HEK293 (cell line): ENCODE measurements at regions not wholly inside any gene's neighbourhood (a gene's known extent, or its start where the extent isn't known, plus 50 kb on each side); places are given as distances from the start of the nearest gene placed in this dataset.

Source experiments
- CTCF ChIA-PET: fragments of 350-600 bp; formaldehyde crosslinking; extraction: SDS; loops from one replicate; lab custom pipeline; 2021; ENCODE audit warnings: antibody characterized with exemption; lab: Yijun Ruan, JAX
- POLR2A ChIA-PET: fragments of 300-600 bp; formaldehyde crosslinking; extraction: SDS; loops from one replicate; lab custom pipeline; 2020; ENCODE audit warnings: antibody characterized with exemption, inconsistent platforms; lab: Yijun Ruan, JAX
- H3K27ac ChIP-seq: fragments of 200-500 bp; sonication (Bioruptor generic); 2 replicates; pipeline ENCODE4 v1.5.1; 2014; ENCODE audit warnings: low read depth, low read length, control low read depth, inconsistent platforms; ENCODE audit errors: extremely low read depth
- H3K36me3 ChIP-seq, 2 experiments: fragments of 200-500 bp in 1 of 2; sonication (Bioruptor generic) in 1 of 2; 1 replicate in 1 of 2; 2 replicates in 1 of 2; pipeline ENCODE4 v1.5.1; 2014 to 2017; ENCODE audit warnings: inconsistent platforms in 2 of 2, low read length in 2 of 2; ENCODE audit not compliant: control insufficient read depth in 2 of 2, insufficient read depth in 1 of 2
- H3K4me1 ChIP-seq: fragments of 200-500 bp; sonication (Bioruptor generic); 2 replicates; pipeline ENCODE4 v1.5.1; 2014; ENCODE audit warnings: mild to moderate bottlenecking, low read length, inconsistent platforms; ENCODE audit not compliant: control insufficient read depth, insufficient read depth
- H3K4me3 ChIP-seq: 2 replicates; pipeline ENCODE4 v1.5.1; 2011; ENCODE audit warnings: low read depth, mild to moderate bottlenecking, control low read depth, low read length, moderate library complexity
- H3K9me3 ChIP-seq: fragments of 200-500 bp; sonication (Bioruptor generic); 2 replicates; pipeline ENCODE4 v1.5.1; 2014; ENCODE audit warnings: low read depth, low read length, inconsistent platforms; ENCODE audit not compliant: control insufficient read depth, insufficient read depth
- GLI2 ChIP-seq: fragments of 450-650 bp; formaldehyde crosslinking; IDR thresholded peaks from 2 replicates; pipeline ENCODE4; 2017; ENCODE audit warnings: missing biosample characterization, missing genetic modification characterization, low read depth, borderline replicate concordance
- KLF10 ChIP-seq: fragments of 450-650 bp; IDR thresholded peaks from 2 replicates; pipeline ENCODE4 v1.5.1; 2018; ENCODE audit warnings: missing biosample characterization, mild to moderate bottlenecking, missing genetic modification characterization
- KLF8 ChIP-seq: fragments of 450-650 bp; formaldehyde crosslinking; IDR thresholded peaks from 2 replicates; pipeline ENCODE4 v1.5.1; 2016; ENCODE audit warnings: missing biosample characterization, missing genetic modification characterization
- KLF9 ChIP-seq: fragments of 450-650 bp; formaldehyde crosslinking; IDR thresholded peaks from 2 replicates; pipeline ENCODE4 v1.5.1; 2016; ENCODE audit warnings: missing biosample characterization, missing genetic modification characterization, low read depth
- RBAK ChIP-seq: fragments of 450-650 bp; formaldehyde crosslinking; IDR thresholded peaks from 2 replicates; pipeline ENCODE4 v1.5.1; 2016; ENCODE audit warnings: missing biosample characterization, missing genetic modification characterization
- ZBTB7A ChIP-seq: fragments of 450-650 bp; formaldehyde crosslinking; IDR thresholded peaks from 2 replicates; pipeline ENCODE4 v1.5.1; 2016; ENCODE audit warnings: low read depth, missing biosample characterization, missing genetic modification characterization
- ZBTB8A ChIP-seq: fragments of 450-650 bp; formaldehyde crosslinking; IDR thresholded peaks from 2 replicates; pipeline ENCODE4 v1.5.1; 2016; ENCODE audit warnings: missing biosample characterization, missing genetic modification characterization
- ZFP41 ChIP-seq: fragments of 450-650 bp; formaldehyde crosslinking; IDR thresholded peaks from 2 replicates; pipeline ENCODE4 v1.5.1; 2016; ENCODE audit warnings: missing biosample characterization, missing genetic modification characterization, borderline replicate concordance
- ZNF146 ChIP-seq: fragments of 450-650 bp; formaldehyde crosslinking; IDR thresholded peaks from 2 replicates; pipeline ENCODE4 v1.5.1; 2016; ENCODE audit warnings: missing biosample characterization, missing genetic modification characterization
- ZNF404 ChIP-seq: fragments of 450-650 bp; formaldehyde crosslinking; IDR thresholded peaks from 2 replicates; pipeline ENCODE4 v1.5.1; 2017; ENCODE audit warnings: missing biosample characterization, missing genetic modification characterization
- ZNF514 ChIP-seq: fragments of 450-650 bp; formaldehyde crosslinking; IDR thresholded peaks from 2 replicates; pipeline ENCODE4 v1.5.1; 2016; ENCODE audit warnings: missing biosample characterization, missing genetic modification characterization
- ZNF549 ChIP-seq: fragments of 450-650 bp; IDR thresholded peaks from 2 replicates; pipeline ENCODE4 v1.5.1; 2018; ENCODE audit warnings: missing biosample characterization, missing genetic modification characterization, mild to moderate bottlenecking, inconsistent platforms, moderate library complexity
- ZNF560 ChIP-seq: fragments of 450-650 bp; formaldehyde crosslinking; IDR thresholded peaks from 2 replicates; pipeline ENCODE4 v1.5.1; 2017; ENCODE audit warnings: missing biosample characterization, missing genetic modification characterization, borderline replicate concordance
- ZNF830 ChIP-seq: fragments of 450-650 bp; IDR thresholded peaks from 2 replicates; pipeline ENCODE4 v1.5.0; 2018; ENCODE audit warnings: missing biosample characterization, missing genetic modification characterization, low read depth, mild to moderate bottlenecking, moderate library complexity
- TF ChIP-seq, protein P1 (sequence below): IDR thresholded peaks from 2 replicates; pipeline ENCODE4 v1.6.1; 2011; ENCODE audit warnings: mild to moderate bottlenecking, low read depth, low read length, borderline replicate concordance
- TF ChIP-seq, protein P2 (sequence below): fragments of 450-650 bp; formaldehyde crosslinking; IDR thresholded peaks from 2 replicates; pipeline ENCODE4 v1.5.1; 2016; ENCODE audit warnings: missing biosample characterization, missing genetic modification characterization
- TF ChIP-seq, protein P3 (sequence below): fragments of 450-650 bp; formaldehyde crosslinking; IDR thresholded peaks from 2 replicates; pipeline ENCODE4 v1.5.1; 2016; ENCODE audit warnings: missing biosample characterization, missing genetic modification characterization
- TF ChIP-seq, protein P4 (sequence below): fragments of 450-650 bp; formaldehyde crosslinking; IDR thresholded peaks from 2 replicates; pipeline ENCODE4 v1.5.1; 2016; ENCODE audit warnings: missing biosample characterization, missing genetic modification characterization
- TF ChIP-seq, protein P5 (sequence below): fragments of 450-650 bp; formaldehyde crosslinking; optimal IDR thresholded peaks from 2 replicates; pipeline ENCODE3; 2016; ENCODE audit warnings: missing biosample characterization, mild to moderate bottlenecking, missing genetic modification characterization

DNA sequence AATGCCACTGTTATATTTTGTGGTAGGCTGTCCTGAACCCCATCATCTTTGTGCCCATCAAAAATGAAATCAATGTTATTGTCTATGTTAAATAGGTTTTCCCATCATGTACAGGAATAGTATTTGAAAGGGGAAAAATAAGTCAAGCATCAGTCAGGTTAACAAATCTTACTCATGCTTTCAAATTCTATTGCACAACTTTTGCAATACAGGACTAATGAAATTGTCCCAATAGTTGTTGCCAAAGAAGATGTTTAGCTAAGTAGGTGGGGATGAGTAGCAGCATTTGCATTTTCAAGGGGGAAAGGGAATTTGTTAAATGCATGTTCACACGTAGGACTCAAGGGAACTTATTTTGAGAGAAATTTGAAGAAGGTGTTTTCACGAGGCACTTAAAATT, 962.1 kb downstream of the JRKL start:
- CTCF ChIA-PET = no interaction called here
- POLR2A ChIA-PET = no interaction called here

DNA sequence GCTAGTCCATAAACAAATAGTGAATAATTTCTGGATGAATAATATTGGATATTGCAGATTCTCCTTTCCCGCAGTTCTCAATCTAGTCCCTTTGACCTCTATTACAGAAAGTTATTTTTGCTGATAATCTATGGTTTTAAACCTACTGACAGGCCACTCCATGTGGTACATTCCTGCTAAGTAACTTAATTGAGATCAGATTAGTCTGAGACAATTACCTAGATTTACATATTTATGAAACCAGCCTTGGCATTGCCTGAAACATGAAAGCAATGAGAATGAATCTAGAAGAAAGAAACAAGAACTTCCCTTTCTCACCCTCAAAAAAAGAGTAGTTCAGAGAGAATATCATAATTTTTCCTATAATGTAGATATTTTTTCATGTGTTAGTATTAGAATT, 964.2 kb downstream of the JRKL start:
- Histone ChIP-seq H3K9me3 (no peaks in the 10 kb centered on the region), H3K36me3 (no peaks in the 10 kb centered on the region)
- TF ChIP-seq ZNF549 (tag by site-specific recombination) (no peak), KLF10 (no peak), ZNF560 (no peak), KLF8 (tag by site-specific recombination) (no peak), ZNF514 (tag by site-specific recombination) (no peak), ZNF146 (tag by site-specific recombination) (no peak), RBAK (tag by site-specific recombination) (no peak), ZNF404 (no peak), GLI2 (tag by site-specific recombination) (no peak)
- TF ChIP-seq, protein P1, sequence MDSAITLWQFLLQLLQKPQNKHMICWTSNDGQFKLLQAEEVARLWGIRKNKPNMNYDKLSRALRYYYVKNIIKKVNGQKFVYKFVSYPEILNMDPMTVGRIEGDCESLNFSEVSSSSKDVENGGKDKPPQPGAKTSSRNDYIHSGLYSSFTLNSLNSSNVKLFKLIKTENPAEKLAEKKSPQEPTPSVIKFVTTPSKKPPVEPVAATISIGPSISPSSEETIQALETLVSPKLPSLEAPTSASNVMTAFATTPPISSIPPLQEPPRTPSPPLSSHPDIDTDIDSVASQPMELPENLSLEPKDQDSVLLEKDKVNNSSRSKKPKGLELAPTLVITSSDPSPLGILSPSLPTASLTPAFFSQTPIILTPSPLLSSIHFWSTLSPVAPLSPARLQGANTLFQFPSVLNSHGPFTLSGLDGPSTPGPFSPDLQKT = no peak
- TF ChIP-seq, protein P2, sequence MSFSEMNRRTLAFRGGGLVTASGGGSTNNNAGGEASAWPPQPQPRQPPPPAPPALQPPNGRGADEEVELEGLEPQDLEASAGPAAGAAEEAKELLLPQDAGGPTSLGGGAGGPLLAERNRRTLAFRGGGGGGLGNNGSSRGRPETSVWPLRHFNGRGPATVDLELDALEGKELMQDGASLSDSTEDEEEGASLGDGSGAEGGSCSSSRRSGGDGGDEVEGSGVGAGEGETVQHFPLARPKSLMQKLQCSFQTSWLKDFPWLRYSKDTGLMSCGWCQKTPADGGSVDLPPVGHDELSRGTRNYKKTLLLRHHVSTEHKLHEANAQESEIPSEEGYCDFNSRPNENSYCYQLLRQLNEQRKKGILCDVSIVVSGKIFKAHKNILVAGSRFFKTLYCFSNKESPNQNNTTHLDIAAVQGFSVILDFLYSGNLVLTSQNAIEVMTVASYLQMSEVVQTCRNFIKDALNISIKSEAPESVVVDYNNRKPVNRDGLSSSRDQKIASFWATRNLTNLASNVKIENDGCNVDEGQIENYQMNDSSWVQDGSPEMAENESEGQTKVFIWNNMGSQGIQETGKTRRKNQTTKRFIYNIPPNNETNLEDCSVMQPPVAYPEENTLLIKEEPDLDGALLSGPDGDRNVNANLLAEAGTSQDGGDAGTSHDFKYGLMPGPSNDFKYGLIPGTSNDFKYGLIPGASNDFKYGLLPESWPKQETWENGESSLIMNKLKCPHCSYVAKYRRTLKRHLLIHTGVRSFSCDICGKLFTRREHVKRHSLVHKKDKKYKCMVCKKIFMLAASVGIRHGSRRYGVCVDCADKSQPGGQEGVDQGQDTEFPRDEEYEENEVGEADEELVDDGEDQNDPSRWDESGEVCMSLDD (tag by site-specific recombination) = no peak
- TF ChIP-seq, protein P3, sequence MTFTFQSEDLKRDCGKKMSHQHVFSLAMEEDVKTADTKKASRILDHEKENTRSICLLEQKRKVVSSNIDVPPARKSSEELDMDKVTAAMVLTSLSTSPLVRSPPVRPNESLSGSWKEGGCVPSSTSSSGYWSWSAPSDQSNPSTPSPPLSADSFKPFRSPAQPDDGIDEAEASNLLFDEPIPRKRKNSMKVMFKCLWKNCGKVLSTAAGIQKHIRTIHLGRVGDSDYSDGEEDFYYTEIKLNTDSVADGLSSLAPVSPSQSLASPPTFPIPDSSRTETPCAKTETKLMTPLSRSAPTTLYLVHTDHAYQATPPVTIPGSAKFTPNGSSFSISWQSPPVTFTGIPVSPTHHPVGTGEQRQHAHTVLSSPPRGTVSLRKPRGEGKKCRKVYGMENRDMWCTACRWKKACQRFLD (tag by site-specific recombination) = no peak
- TF ChIP-seq, all 188 proteins: peak for 0
- CTCF ChIA-PET = no interaction called here
- POLR2A ChIA-PET = no interaction called here
- H3K27ac ChIP-seq = no peak overlapping the region
- no peak overlapping the region for H3K4me3 ChIP-seq
- H3K4me1 ChIP-seq = no peaks in the 10 kb centered on the region

More for the DNA sequence above, 962.1 kb downstream of the JRKL start:
- Histone ChIP-seq H3K27ac (no peak overlapping the region), H3K4me3 (no peak overlapping the region), H3K36me3 (no peaks in the 10 kb centered on the region), H3K4me1 (no peaks in the 10 kb centered on the region), H3K9me3 (no peaks in the 10 kb centered on the region)
- TF ChIP-seq ZFP41 = no peak
- no peak for TF ChIP-seq KLF9 (tag by site-specific recombination)
- TF ChIP-seq, protein P4, sequence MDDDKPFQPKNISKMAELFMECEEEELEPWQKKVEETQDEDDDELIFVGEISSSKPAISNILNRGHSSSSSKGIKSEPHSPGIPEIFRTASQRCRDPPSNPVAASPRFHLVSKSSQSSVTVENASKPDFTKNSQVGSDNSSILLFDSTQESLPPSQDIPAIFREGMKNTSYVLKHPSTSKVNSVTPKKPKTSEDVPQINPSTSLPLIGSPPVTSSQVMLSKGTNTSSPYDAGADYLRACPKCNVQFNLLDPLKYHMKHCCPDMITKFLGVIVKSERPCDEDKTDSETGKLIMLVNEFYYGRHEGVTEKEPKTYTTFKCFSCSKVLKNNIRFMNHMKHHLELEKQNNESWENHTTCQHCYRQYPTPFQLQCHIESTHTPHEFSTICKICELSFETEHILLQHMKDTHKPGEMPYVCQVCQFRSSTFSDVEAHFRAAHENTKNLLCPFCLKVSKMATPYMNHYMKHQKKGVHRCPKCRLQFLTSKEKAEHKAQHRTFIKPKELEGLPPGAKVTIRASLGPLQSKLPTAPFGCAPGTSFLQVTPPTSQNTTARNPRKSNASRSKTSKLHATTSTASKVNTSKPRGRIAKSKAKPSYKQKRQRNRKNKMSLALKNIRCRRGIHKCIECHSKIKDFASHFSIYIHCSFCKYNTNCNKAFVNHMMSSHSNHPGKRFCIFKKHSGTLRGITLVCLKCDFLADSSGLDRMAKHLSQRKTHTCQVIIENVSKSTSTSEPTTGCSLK (tag by site-specific recombination) = no peak
- TF ChIP-seq ZBTB8A (tag by site-specific recombination) = no peak
- no peak for TF ChIP-seq ZBTB7A (tag by site-specific recombination)
- TF ChIP-seq, protein P5, sequence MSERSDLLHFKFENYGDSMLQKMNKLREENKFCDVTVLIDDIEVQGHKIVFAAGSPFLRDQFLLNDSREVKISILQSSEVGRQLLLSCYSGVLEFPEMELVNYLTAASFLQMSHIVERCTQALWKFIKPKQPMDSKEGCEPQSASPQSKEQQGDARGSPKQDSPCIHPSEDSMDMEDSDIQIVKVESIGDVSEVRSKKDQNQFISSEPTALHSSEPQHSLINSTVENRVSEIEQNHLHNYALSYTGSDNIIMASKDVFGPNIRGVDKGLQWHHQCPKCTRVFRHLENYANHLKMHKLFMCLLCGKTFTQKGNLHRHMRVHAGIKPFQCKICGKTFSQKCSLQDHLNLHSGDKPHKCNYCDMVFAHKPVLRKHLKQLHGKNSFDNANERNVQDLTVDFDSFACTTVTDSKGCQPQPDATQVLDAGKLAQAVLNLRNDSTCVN (tag by site-specific recombination) = no peak
- no peak for TF ChIP-seq ZNF830 (tag by site-specific recombination)
